PFSK-1 (cell line): ENCODE measurements at regions not wholly inside any gene's neighbourhood (a gene's known extent, or its start where the extent isn't known, plus 50 kb on each side); places are given as distances from the start of the nearest gene placed in this dataset.

ENCODE experiments used
- FOXP2 ChIP-seq: optimal IDR thresholded peaks from 2 replicates; pipeline ENCODE3; 2011; ENCODE audit warnings: borderline replicate concordance, control low read depth, inconsistent platforms; ENCODE audit not compliant: insufficient read depth; ENCODE audit errors: extremely low read length, extremely low read depth
- POLR2AphosphoS5 ChIP-seq: IDR thresholded peaks from 2 replicates; pipeline ENCODE4 v1.6.1; 2012; ENCODE audit warnings: low read depth, mild to moderate bottlenecking, control low read depth, low read length, moderate library complexity
- SIN3A ChIP-seq: IDR thresholded peaks from 2 replicates; pipeline ENCODE4 v1.6.1; 2012; ENCODE audit warnings: mild to moderate bottlenecking, low read length, moderate library complexity, borderline replicate concordance; ENCODE audit not compliant: insufficient read depth
- TAF1 ChIP-seq: IDR thresholded peaks from 2 replicates; pipeline ENCODE4 v1.6.1; 2012; ENCODE audit warnings: low read length, control low read depth, borderline replicate concordance; ENCODE audit not compliant: insufficient read depth
- TF ChIP-seq, protein P1 (sequence below), 2 experiments: IDR thresholded peaks; 2 replicates each; pipeline versions ENCODE4 v1.6.1 to v1.8.0; 2011 to 2012; ENCODE audit warnings: low read depth in 2 of 2, low read length in 2 of 2, control low read depth in 1 of 2, inconsistent platforms in 1 of 2, mild to moderate bottlenecking in 1 of 2, moderate library complexity in 1 of 2; ENCODE audit not compliant: insufficient read depth in 1 of 2

DNA sequence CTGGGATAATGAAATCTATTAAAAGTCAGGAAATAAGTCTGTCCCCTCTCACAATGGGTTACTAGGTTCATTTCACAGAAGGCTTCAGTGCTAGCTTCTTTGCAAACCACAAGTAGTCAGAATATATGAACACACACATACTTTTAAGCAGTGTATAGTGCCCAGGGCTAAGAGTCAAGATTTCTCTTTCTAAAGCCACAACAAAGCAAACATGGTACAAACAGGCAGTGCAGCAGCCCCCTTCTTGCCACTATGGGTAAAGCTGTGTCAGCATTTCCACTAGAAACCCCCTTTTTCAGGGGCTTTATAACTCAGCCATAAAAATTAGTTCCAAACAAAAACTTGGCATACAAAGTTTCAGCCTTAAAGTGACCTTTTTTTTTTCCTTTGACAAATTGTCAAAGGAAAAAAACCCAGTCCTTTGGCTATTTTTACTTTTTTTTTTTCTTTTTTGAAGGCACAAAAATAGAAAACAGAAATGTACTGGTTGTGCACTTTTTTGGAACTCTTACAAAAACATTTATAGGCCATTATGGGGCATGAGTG lies 315.4 kb downstream of the LMO4 start:
- TF ChIP-seq TAF1 (no peak), POLR2AphosphoS5 (no peak), SIN3A (no peak), FOXP2 (no peak)
- TF ChIP-seq, protein P1, sequence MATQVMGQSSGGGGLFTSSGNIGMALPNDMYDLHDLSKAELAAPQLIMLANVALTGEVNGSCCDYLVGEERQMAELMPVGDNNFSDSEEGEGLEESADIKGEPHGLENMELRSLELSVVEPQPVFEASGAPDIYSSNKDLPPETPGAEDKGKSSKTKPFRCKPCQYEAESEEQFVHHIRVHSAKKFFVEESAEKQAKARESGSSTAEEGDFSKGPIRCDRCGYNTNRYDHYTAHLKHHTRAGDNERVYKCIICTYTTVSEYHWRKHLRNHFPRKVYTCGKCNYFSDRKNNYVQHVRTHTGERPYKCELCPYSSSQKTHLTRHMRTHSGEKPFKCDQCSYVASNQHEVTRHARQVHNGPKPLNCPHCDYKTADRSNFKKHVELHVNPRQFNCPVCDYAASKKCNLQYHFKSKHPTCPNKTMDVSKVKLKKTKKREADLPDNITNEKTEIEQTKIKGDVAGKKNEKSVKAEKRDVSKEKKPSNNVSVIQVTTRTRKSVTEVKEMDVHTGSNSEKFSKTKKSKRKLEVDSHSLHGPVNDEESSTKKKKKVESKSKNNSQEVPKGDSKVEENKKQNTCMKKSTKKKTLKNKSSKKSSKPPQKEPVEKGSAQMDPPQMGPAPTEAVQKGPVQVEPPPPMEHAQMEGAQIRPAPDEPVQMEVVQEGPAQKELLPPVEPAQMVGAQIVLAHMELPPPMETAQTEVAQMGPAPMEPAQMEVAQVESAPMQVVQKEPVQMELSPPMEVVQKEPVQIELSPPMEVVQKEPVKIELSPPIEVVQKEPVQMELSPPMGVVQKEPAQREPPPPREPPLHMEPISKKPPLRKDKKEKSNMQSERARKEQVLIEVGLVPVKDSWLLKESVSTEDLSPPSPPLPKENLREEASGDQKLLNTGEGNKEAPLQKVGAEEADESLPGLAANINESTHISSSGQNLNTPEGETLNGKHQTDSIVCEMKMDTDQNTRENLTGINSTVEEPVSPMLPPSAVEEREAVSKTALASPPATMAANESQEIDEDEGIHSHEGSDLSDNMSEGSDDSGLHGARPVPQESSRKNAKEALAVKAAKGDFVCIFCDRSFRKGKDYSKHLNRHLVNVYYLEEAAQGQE (IDR thresholded peaks at IDR 0.05; ENCODE audit: insufficient read depth in 1 of 2, low read depth in 2 of 2, low read length in 2 of 2): no peak
